IMR-90 (cell line): ENCODE measurements at regions not wholly inside any gene's neighbourhood (a gene's known extent, or its start where the extent isn't known, plus 50 kb on each side); places are given as distances from the start of the nearest gene placed in this dataset.

Experiments
- ATAC-seq: fragments of 200-7000 bp; cut with Tn5 transposase; 2 replicates; pipeline ENCODE4 v1.9.1; 2020; ENCODE audit warnings: low read depth, mild to moderate bottlenecking, moderate library complexity
- BruUV-seq: library from RNA; stranded (reverse); fragments of 400-500 nt; replicated peaks from 2 replicates; lab custom pipeline; 2021; lab: Mats Ljungman, UMichigan
- CTCF ChIA-PET: fragments of 300-600 bp; formaldehyde crosslinking; extraction: SDS; loops from one replicate; lab custom pipeline; 2021; ENCODE audit warnings: antibody characterized with exemption; lab: Yijun Ruan, JAX
- POLR2A ChIA-PET: fragments of 300-600 bp; sonication (Branson Sonifier 250); formaldehyde crosslinking; loops from one replicate; lab custom pipeline; 2022; ENCODE audit warnings: antibody characterized with exemption; ENCODE audit not compliant: unreplicated experiment; lab: Charles Lee
- DNase-seq: peaks from one replicate; pipeline ENCODE4 v3.0.0; 2013
- H2AFZ ChIP-seq: replicated peaks from 2 replicates; pipeline ENCODE3; 2013; ENCODE audit warnings: low read length, mild to moderate bottlenecking; ENCODE audit not compliant: poor library complexity
- H2AK5ac ChIP-seq: 2 replicates; pipeline ENCODE4 v1.6.1; 2013; ENCODE audit warnings: low read depth, low read length, inconsistent platforms
- H2AK9ac ChIP-seq: replicated peaks from 2 replicates; pipeline ENCODE3; 2013; ENCODE audit warnings: mild to moderate bottlenecking, low read depth, low read length, moderate library complexity; ENCODE audit not compliant: poor library complexity
- H2BK120ac ChIP-seq: 2 replicates; pipeline ENCODE4 v1.6.1; 2013; ENCODE audit warnings: low read depth, low read length, inconsistent platforms
- H2BK15ac ChIP-seq: 3 replicates; pipeline ENCODE4 v1.6.1; 2013; ENCODE audit warnings: low read depth, low read length, inconsistent platforms
- H2BK20ac ChIP-seq: 2 replicates; pipeline ENCODE4 v1.6.1; 2013; ENCODE audit warnings: low read depth, mild to moderate bottlenecking, inconsistent platforms, low read length, moderate library complexity
- H2BK5ac ChIP-seq: 2 replicates; pipeline ENCODE4 v1.6.1; 2013; ENCODE audit warnings: mild to moderate bottlenecking, low read depth, low read length, inconsistent platforms; ENCODE audit not compliant: poor library complexity, severe bottlenecking
- H3K14ac ChIP-seq: replicated peaks from 2 replicates; pipeline ENCODE4 v1.6.1; 2013; ENCODE audit warnings: low read depth, low read length, inconsistent platforms
- H3K18ac ChIP-seq: 2 replicates; pipeline ENCODE4 v1.6.1; 2013; ENCODE audit warnings: low read depth, low read length, control low read depth
- H3K23ac ChIP-seq: 2 replicates; pipeline ENCODE4 v1.6.1; 2013; ENCODE audit warnings: low read depth, low read length, inconsistent platforms
- H3K27ac ChIP-seq: 2 replicates; pipeline ENCODE4 v1.5.1; 2013; ENCODE audit warnings: mild to moderate bottlenecking, control low read depth, low read length; ENCODE audit not compliant: insufficient read depth
- H3K27me3 ChIP-seq: 2 replicates; pipeline ENCODE4 v1.6.1; 2013; ENCODE audit warnings: low read length; ENCODE audit not compliant: control insufficient read depth, insufficient read depth
- H3K36me3 ChIP-seq: 2 replicates; pipeline ENCODE4 v1.6.1; 2013; ENCODE audit warnings: low read length, mixed read lengths; ENCODE audit not compliant: control insufficient read depth, insufficient read depth
- H3K4ac ChIP-seq: 2 replicates; pipeline ENCODE4 v1.6.1; 2013; ENCODE audit warnings: low read depth, low read length, inconsistent platforms
- H3K4me1 ChIP-seq: 2 replicates; pipeline ENCODE4 v1.6.1; 2013; ENCODE audit warnings: low read length, mixed read lengths; ENCODE audit not compliant: control insufficient read depth, insufficient read depth
- H3K4me2 ChIP-seq: 2 replicates; pipeline ENCODE4 v1.6.1; 2013; ENCODE audit warnings: low read depth, mild to moderate bottlenecking, control low read depth, low read length, moderate library complexity
- H3K4me3 ChIP-seq: 2 replicates; pipeline ENCODE4 v1.5.1; 2013; ENCODE audit warnings: low read depth, mild to moderate bottlenecking, control low read depth, low read length, moderate library complexity; ENCODE audit not compliant: insufficient read depth
- H3K56ac ChIP-seq: 2 replicates; pipeline ENCODE4 v1.6.1; 2013; ENCODE audit warnings: low read length, inconsistent platforms; ENCODE audit not compliant: insufficient read depth; ENCODE audit errors: extremely low read depth
- H3K79me1 ChIP-seq, 2 experiments: 2 replicates each; pipeline ENCODE4 v1.6.1; 2013; ENCODE audit warnings: low read length in 2 of 2, inconsistent platforms in 1 of 2, low read depth in 1 of 2
- H3K9ac ChIP-seq: 2 replicates; pipeline ENCODE4 v1.6.1; 2013; ENCODE audit warnings: low read depth, low read length, control low read depth
- H3K9me1 ChIP-seq: 2 replicates; pipeline ENCODE4 v1.6.1; 2013; ENCODE audit warnings: low read length, inconsistent platforms; ENCODE audit not compliant: insufficient read depth
- H3K9me3 ChIP-seq: 2 replicates; pipeline ENCODE4 v1.6.1; 2013; ENCODE audit warnings: low read length; ENCODE audit not compliant: control insufficient read depth, insufficient read depth
- H4K20me1 ChIP-seq: 2 replicates; pipeline ENCODE4 v1.6.1; 2013; ENCODE audit warnings: low read length, inconsistent platforms; ENCODE audit not compliant: insufficient read depth
- H4K5ac ChIP-seq: 2 replicates; pipeline ENCODE4 v1.6.1; 2013; ENCODE audit warnings: mild to moderate bottlenecking, low read depth, low read length, control low read depth
- H4K8ac ChIP-seq, 2 experiments: 2 replicates each; pipeline ENCODE4 v1.6.1; 2013; ENCODE audit warnings: low read depth in 2 of 2, low read length in 2 of 2, control low read depth in 1 of 2, inconsistent platforms in 1 of 2
- H4K91ac ChIP-seq: 2 replicates; pipeline ENCODE4 v1.6.1; 2013; ENCODE audit warnings: low read depth, low read length, inconsistent platforms; ENCODE audit not compliant: insufficient read depth
- BHLHE40 ChIP-seq: fragments of 150-350 bp; IDR thresholded peaks from 2 replicates; pipeline ENCODE4 v1.6.1; 2016; ENCODE audit warnings: mild to moderate bottlenecking, low read depth, low read length
- CEBPB ChIP-seq: IDR thresholded peaks from 2 replicates; pipeline ENCODE4 v1.6.1; 2012; ENCODE audit warnings: low read depth, low read length, improper control_type of control experiment
- CHD1 ChIP-seq: IDR thresholded peaks from 2 replicates; pipeline ENCODE4 v1.6.1; 2012; ENCODE audit warnings: low read depth, low read length, improper control_type of control experiment
- FOS ChIP-seq: fragments of 150-350 bp; IDR thresholded peaks from 2 replicates; pipeline ENCODE4 v1.6.1; 2016; ENCODE audit warnings: low read depth, low read length
- MAFK ChIP-seq: IDR thresholded peaks from 2 replicates; pipeline ENCODE4 v1.6.1; 2012; ENCODE audit warnings: low read depth, low read length, improper control_type of control experiment
- MAZ ChIP-seq: IDR thresholded peaks from 2 replicates; pipeline ENCODE4 v1.6.1; 2012; ENCODE audit warnings: low read depth, mild to moderate bottlenecking, low read length, improper control_type of control experiment, moderate library complexity, borderline replicate concordance
- MXI1 ChIP-seq: IDR thresholded peaks from 2 replicates; pipeline ENCODE4 v1.6.1; 2012; ENCODE audit warnings: low read depth, mild to moderate bottlenecking, low read length, moderate library complexity, borderline replicate concordance
- NFE2L2 ChIP-seq: fragments of 150-350 bp; IDR thresholded peaks from 2 replicates; pipeline ENCODE4 v1.6.1; 2016; ENCODE audit warnings: low read depth, mild to moderate bottlenecking, low read length
- POLR2A ChIP-seq: IDR thresholded peaks from 2 replicates; pipeline ENCODE4 v1.6.1; 2012; ENCODE audit warnings: mild to moderate bottlenecking, low read depth, low read length
- RAD21 ChIP-seq: IDR thresholded peaks from 2 replicates; pipeline ENCODE4 v1.6.1; 2012; ENCODE audit warnings: low read length, improper control_type of control experiment
- RCOR1 ChIP-seq: IDR thresholded peaks from 2 replicates; pipeline ENCODE4 v1.6.1; 2012; ENCODE audit warnings: mild to moderate bottlenecking, low read length, improper control_type of control experiment; ENCODE audit not compliant: insufficient replicate concordance
- RFX5 ChIP-seq: IDR thresholded peaks from 2 replicates; pipeline ENCODE4 v1.8.0; 2012; ENCODE audit warnings: low read depth, mild to moderate bottlenecking, low read length, moderate library complexity
- SMC3 ChIP-seq: fragments of 150-350 bp; IDR thresholded peaks from 2 replicates; pipeline ENCODE4 v1.6.1; 2016; ENCODE audit warnings: low read depth, mild to moderate bottlenecking, antibody characterized with exemption, low read length, moderate library complexity
- WGBS, 2 experiments: methylation state at CpG; one replicate each; pipeline versions ENCODE4 v1.1.5 to v1.1.7; 2013; ENCODE audit warnings: missing lambda C conversion rate in 2 of 2; ENCODE audit not compliant: insufficient read length in 1 of 2; ENCODE audit errors: extremely low coverage in 2 of 2; 5-methylcytosine and 5-hydroxymethylcytosine counted together
- dilution Hi-C: fragments of 300-500 bp; cut with HindIII; formaldehyde crosslinking; loops from one replicate; pipeline ENCODE4 v1.14.3; 2018; ENCODE audit warnings: low sequenced_read_pairs; ENCODE audit not compliant: unreplicated experiment
- in situ Hi-C: fragments of 300-500 bp; cut with MboI; formaldehyde crosslinking; loops from 3 replicates; pipeline ENCODE4 v1.14.3; 2019; ENCODE audit warnings: low sequenced_read_pairs, inconsistent platforms, mixed read lengths
- intact Hi-C: fragments of 100-400 bp; cut with micrococcal nuclease; formaldehyde crosslinking; loops from 2 replicates; pipeline ENCODE4 v1.10.0; 2022
- TF ChIP-seq, protein P1 (sequence below): fragments of 150-350 bp; IDR thresholded peaks from 2 replicates; pipeline ENCODE4 v1.6.1; 2016; ENCODE audit warnings: low read depth, mild to moderate bottlenecking, low read length, moderate library complexity, borderline replicate concordance
- TF ChIP-seq, protein P2 (sequence below): conservative IDR thresholded peaks from 2 replicates; pipeline ENCODE4 v1.5.1; 2012; ENCODE audit warnings: mild to moderate bottlenecking, low read depth, low read length, improper control_type of control experiment
- TF ChIP-seq, protein P3 (sequence below): fragments of 150-350 bp; IDR thresholded peaks from 2 replicates; pipeline ENCODE4 v1.6.1; 2017; ENCODE audit warnings: mild to moderate bottlenecking, antibody characterized with exemption, low read length, low read depth

DNA sequence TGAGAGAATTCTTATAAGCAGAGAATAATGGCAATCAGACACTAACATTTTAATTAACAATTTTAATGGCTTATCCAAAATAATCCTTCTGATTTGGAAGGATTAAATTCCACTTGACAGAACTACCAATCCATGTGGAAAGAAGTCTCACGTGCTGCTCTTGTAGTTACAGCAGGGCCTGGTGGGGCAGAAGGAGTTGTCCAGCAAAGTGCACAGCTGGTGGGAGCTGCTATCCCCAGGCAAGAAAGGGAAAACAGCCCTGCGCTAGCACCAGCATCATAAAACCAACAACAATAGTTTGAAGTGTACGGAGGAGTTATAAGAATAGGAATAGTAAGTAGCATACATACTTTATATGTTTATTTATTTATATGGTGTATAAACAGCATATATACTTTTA is 127.4 kb upstream of the TRIM2 start:
- Histone ChIP-seq H2BK120ac (no peak overlapping the region), H3K18ac (no peak overlapping the region), H2BK20ac (no peak overlapping the region), H3K4me3 (no peak overlapping the region), H3K9ac (no peak overlapping the region), H3K79me1 (no peaks in the 10 kb centered on the region), H3K4me1 (no peaks in the 10 kb centered on the region), H2BK15ac (no peak overlapping the region), H2BK5ac (no peak overlapping the region), H4K91ac (no peak overlapping the region), H3K36me3 (no peaks in the 10 kb centered on the region), H2AK9ac (no peak overlapping the region), H4K8ac (no peak overlapping the region), H4K5ac (no peak overlapping the region), H2AK5ac (no peak overlapping the region), H3K4me2 (no peak overlapping the region), H3K56ac (no peak overlapping the region), H3K27me3 (peaks cover 23% of the 10 kb centered on the region), H3K9me3 (no peaks in the 10 kb centered on the region), H2AFZ (no peak overlapping the region), H3K14ac (no peak overlapping the region), H3K9me1 (no peaks in the 10 kb centered on the region), H4K20me1 (no peaks in the 10 kb centered on the region), H3K27ac (no peak overlapping the region), H3K4ac (no peak overlapping the region), H3K23ac (no peak overlapping the region)
- POLR2A ChIA-PET: no interaction called here
- dilution Hi-C loops: no loop called here
- BruUV-seq: no TSS peak
- CTCF ChIA-PET: no interaction called here
- TF ChIP-seq MAZ: no peak
- TF ChIP-seq, protein P1, sequence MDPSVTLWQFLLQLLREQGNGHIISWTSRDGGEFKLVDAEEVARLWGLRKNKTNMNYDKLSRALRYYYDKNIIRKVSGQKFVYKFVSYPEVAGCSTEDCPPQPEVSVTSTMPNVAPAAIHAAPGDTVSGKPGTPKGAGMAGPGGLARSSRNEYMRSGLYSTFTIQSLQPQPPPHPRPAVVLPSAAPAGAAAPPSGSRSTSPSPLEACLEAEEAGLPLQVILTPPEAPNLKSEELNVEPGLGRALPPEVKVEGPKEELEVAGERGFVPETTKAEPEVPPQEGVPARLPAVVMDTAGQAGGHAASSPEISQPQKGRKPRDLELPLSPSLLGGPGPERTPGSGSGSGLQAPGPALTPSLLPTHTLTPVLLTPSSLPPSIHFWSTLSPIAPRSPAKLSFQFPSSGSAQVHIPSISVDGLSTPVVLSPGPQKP: no peak
- no peak for TF ChIP-seq RFX5
- TF ChIP-seq, protein P2, sequence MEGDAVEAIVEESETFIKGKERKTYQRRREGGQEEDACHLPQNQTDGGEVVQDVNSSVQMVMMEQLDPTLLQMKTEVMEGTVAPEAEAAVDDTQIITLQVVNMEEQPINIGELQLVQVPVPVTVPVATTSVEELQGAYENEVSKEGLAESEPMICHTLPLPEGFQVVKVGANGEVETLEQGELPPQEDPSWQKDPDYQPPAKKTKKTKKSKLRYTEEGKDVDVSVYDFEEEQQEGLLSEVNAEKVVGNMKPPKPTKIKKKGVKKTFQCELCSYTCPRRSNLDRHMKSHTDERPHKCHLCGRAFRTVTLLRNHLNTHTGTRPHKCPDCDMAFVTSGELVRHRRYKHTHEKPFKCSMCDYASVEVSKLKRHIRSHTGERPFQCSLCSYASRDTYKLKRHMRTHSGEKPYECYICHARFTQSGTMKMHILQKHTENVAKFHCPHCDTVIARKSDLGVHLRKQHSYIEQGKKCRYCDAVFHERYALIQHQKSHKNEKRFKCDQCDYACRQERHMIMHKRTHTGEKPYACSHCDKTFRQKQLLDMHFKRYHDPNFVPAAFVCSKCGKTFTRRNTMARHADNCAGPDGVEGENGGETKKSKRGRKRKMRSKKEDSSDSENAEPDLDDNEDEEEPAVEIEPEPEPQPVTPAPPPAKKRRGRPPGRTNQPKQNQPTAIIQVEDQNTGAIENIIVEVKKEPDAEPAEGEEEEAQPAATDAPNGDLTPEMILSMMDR: no peak
- no peak for TF ChIP-seq RAD21
- no peak for TF ChIP-seq MAFK
- TF ChIP-seq FOS: no peak
- TF ChIP-seq MXI1: no peak
- no peak for TF ChIP-seq POLR2A
- no peak for TF ChIP-seq NFE2L2
- TF ChIP-seq BHLHE40: no peak
- no peak for TF ChIP-seq CHD1
- TF ChIP-seq SMC3: no peak
- TF ChIP-seq, protein P3, sequence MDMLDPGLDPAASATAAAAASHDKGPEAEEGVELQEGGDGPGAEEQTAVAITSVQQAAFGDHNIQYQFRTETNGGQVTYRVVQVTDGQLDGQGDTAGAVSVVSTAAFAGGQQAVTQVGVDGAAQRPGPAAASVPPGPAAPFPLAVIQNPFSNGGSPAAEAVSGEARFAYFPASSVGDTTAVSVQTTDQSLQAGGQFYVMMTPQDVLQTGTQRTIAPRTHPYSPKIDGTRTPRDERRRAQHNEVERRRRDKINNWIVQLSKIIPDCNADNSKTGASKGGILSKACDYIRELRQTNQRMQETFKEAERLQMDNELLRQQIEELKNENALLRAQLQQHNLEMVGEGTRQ: no peak
- TF ChIP-seq RCOR1: no peak
- no peak for TF ChIP-seq CEBPB
- DNase-seq: no peak
- intact Hi-C loops: loop anchor here (5.0 kb wide), 1 partner anchor 135 kb away; no protein-coding TSS in a partner anchor
- WGBS, 2 experiments: no CpG with 5 or more reads among the region's 3 CpGs
- in situ Hi-C loops: no loop called here
- no peak for ATAC-seq
